ENCODE measurements at regions not wholly inside any gene's neighbourhood (a gene's known extent, or its start where the extent isn't known, plus 50 kb on each side); places are given as distances from the start of the nearest gene placed in this dataset.

DNA sequence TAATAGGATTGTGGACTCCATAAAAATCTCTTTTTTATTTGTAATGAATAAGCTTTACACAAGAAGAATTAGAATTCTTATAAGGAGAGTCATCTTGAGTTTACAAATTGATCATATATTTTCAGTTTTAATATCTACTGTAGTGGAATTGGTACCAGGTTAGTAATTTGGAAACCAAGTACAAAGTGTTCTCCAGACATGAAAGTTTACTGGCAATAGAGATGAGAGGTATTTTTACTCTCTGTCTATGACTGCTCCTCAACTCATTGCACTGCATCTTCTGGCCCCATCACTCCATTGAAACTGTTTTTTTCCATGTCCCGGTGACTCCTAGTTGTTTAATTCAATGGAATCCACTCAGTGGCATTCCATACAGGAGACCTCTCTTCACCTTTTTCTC is 164.5 kb upstream of the SMIM30 start:
- Histone ChIP-seq H3K4me2 (ENCODE audit: control insufficient read depth, insufficient read depth) (no peak overlapping the region), H3K4me3 (no peak overlapping the region), H3K4me1 (ENCODE audit: control insufficient read depth, insufficient read depth, low read length) (no peaks in the 10 kb centered on the region), H3K9ac (ENCODE audit: control insufficient read depth, insufficient read depth, low read length) (no peak overlapping the region), H4K20me1 (ENCODE audit: control insufficient read depth, insufficient read depth) (no peaks in the 10 kb centered on the region), H3K79me2 (ENCODE audit: control insufficient read depth, insufficient read depth, low read length) (no peaks in the 10 kb centered on the region), H3K36me3 (ENCODE audit: control insufficient read depth in 2 of 2, insufficient read depth in 2 of 2, low read length in 1 of 2) (no peaks in the 10 kb centered on the region), H3K27ac (ENCODE audit: control insufficient read depth, insufficient read depth) (no peak overlapping the region), H2AFZ (ENCODE audit: control insufficient read depth, low read depth, low read length) (no peak overlapping the region), H3K9me3 (replicated peaks; ENCODE audit: control insufficient read depth, insufficient read depth, low read length) (no peaks in the 10 kb centered on the region), H3K27me3 (replicated peaks in 1 of 2; ENCODE audit: control insufficient read depth in 2 of 2, insufficient read depth in 2 of 2, low read length in 1 of 2) (no peaks in the 10 kb centered on the region)
- TF ChIP-seq JUNB (IDR thresholded peaks at IDR 0.05), result peak; percentile 28; the same call in 1 of the 2 replicates
- no peak for TF ChIP-seq ZNF207 (IDR thresholded peaks at IDR 0.05; ENCODE audit: borderline replicate concordance)
- DNase-seq (ENCODE audit: low read depth, low spot score) (no peak), ATAC-seq (no peak), FAIRE-seq (no peak)
- in situ Hi-C loops (cut with MboI) (no loop called here), intact Hi-C loops (cut with micrococcal nuclease; ENCODE audit: unreplicated experiment) (loop anchor here (10.0 kb wide), 2 partner anchors 268 to 728 kb away; no protein-coding TSS in a partner anchor)
- ChIA-PET RAD21 (ENCODE audit: unreplicated experiment) (interaction anchor here (0.6 kb wide), 1 partner anchor 197 kb away, joined by 6 read pairs; no protein-coding TSS in a partner anchor), SMC1A (ENCODE audit: uncharacterized antibody, unreplicated experiment) (no interaction called here), POLR2A (no interaction called here), CTCF (no interaction called here)
- WGBS (ENCODE audit: insufficient coverage, insufficient replicate concordance, low lambda C conversion rate, missing lambda C conversion rate), result 8% methylated on average over 1 of the region's 1 CpG
- no TSS peak for BruUV-seq (replicated peaks)

DNA sequence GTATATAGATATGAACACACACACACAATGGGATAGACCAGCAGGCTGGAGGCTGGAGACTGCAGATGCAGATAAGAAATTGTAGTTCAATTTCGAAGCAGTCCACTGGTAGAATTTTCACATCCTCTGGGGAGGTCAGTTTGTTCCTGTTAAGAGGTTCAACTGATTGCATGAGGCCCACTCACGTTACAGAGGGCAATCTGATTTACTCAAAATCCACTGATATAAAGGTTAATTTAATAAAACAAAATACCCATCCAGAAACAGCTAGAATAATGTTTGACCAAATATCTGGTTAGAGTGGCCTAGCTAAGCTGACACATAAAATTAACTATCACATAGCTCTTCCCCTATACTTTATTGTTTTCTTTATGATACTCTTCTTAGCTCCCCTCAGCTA is 162.9 kb upstream of the SMIM30 start:
- Histone ChIP-seq H3K27me3 (replicated peaks in 1 of 2; ENCODE audit: control insufficient read depth in 2 of 2, insufficient read depth in 2 of 2, low read length in 1 of 2) (no peaks in the 10 kb centered on the region), H3K4me3 (no peak overlapping the region), H3K9ac (ENCODE audit: control insufficient read depth, insufficient read depth, low read length) (no peak overlapping the region), H4K20me1 (ENCODE audit: control insufficient read depth, insufficient read depth) (no peaks in the 10 kb centered on the region), H3K36me3 (ENCODE audit: control insufficient read depth in 2 of 2, insufficient read depth in 2 of 2, low read length in 1 of 2) (no peaks in the 10 kb centered on the region), H3K79me2 (ENCODE audit: control insufficient read depth, insufficient read depth, low read length) (no peaks in the 10 kb centered on the region), H3K27ac (ENCODE audit: control insufficient read depth, insufficient read depth) (no peak overlapping the region), H3K4me1 (ENCODE audit: control insufficient read depth, insufficient read depth, low read length) (no peaks in the 10 kb centered on the region), H3K9me3 (replicated peaks; ENCODE audit: control insufficient read depth, insufficient read depth, low read length) (no peaks in the 10 kb centered on the region), H2AFZ (ENCODE audit: control insufficient read depth, low read depth, low read length) (no peak overlapping the region), H3K4me2 (ENCODE audit: control insufficient read depth, insufficient read depth) (no peak overlapping the region)
- ChIA-PET SMC1A (ENCODE audit: uncharacterized antibody, unreplicated experiment) (interaction anchor here (0.6 kb wide), 1 partner anchor 107 kb away, joined by 3 read pairs; no protein-coding TSS in a partner anchor), RAD21 (ENCODE audit: unreplicated experiment) (no interaction called here), POLR2A (no interaction called here), CTCF (no interaction called here)
- ATAC-seq (no peak), DNase-seq (ENCODE audit: low read depth, low spot score) (no peak), FAIRE-seq (no peak)
- in situ Hi-C loops (cut with MboI) (no loop called here), intact Hi-C loops (cut with micrococcal nuclease; ENCODE audit: unreplicated experiment) (loop anchor here (10.0 kb wide), 2 partner anchors 266 to 726 kb away; no protein-coding TSS in a partner anchor)
- WGBS (ENCODE audit: insufficient coverage, insufficient replicate concordance, low lambda C conversion rate, missing lambda C conversion rate), result 0% methylated on average over 2 of the region's 2 CpGs
- BruUV-seq (replicated peaks), result no TSS peak
- TF ChIP-seq HCFC1 (IDR thresholded peaks at IDR 0.05; ENCODE audit: low read length) (no peak), NFYA (IDR thresholded peaks at IDR 0.05; ENCODE audit: borderline replicate concordance, low read depth, low read length) (no peak), STAT3 (IDR thresholded peaks at IDR 0.05; ENCODE audit: low read depth, low read length) (no peak), EED (IDR thresholded peaks at IDR 0.05; ENCODE audit: low read depth) (no peak), KAT2A (conservative IDR thresholded peaks at IDR 0.05; ENCODE audit: control insufficient read depth, low read depth, low read length) (no peak), SUZ12 (IDR thresholded peaks at IDR 0.05; ENCODE audit: unreplicated experiment) (no peak), POU2F2 (IDR thresholded peaks at IDR 0.05; ENCODE audit: borderline replicate concordance, low read depth, low read length) (no peak)
- TF ChIP-seq, protein P1, sequence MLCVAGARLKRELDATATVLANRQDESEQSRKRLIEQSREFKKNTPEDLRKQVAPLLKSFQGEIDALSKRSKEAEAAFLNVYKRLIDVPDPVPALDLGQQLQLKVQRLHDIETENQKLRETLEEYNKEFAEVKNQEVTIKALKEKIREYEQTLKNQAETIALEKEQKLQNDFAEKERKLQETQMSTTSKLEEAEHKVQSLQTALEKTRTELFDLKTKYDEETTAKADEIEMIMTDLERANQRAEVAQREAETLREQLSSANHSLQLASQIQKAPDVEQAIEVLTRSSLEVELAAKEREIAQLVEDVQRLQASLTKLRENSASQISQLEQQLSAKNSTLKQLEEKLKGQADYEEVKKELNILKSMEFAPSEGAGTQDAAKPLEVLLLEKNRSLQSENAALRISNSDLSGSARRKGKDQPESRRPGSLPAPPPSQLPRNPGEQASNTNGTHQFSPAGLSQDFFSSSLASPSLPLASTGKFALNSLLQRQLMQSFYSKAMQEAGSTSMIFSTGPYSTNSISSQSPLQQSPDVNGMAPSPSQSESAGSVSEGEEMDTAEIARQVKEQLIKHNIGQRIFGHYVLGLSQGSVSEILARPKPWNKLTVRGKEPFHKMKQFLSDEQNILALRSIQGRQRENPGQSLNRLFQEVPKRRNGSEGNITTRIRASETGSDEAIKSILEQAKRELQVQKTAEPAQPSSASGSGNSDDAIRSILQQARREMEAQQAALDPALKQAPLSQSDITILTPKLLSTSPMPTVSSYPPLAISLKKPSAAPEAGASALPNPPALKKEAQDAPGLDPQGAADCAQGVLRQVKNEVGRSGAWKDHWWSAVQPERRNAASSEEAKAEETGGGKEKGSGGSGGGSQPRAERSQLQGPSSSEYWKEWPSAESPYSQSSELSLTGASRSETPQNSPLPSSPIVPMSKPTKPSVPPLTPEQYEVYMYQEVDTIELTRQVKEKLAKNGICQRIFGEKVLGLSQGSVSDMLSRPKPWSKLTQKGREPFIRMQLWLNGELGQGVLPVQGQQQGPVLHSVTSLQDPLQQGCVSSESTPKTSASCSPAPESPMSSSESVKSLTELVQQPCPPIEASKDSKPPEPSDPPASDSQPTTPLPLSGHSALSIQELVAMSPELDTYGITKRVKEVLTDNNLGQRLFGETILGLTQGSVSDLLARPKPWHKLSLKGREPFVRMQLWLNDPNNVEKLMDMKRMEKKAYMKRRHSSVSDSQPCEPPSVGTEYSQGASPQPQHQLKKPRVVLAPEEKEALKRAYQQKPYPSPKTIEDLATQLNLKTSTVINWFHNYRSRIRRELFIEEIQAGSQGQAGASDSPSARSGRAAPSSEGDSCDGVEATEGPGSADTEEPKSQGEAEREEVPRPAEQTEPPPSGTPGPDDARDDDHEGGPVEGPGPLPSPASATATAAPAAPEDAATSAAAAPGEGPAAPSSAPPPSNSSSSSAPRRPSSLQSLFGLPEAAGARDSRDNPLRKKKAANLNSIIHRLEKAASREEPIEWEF (IDR thresholded peaks at IDR 0.05; ENCODE audit: insufficient replicate concordance, low read depth, low read length), result no peak
- TF ChIP-seq, protein P2, sequence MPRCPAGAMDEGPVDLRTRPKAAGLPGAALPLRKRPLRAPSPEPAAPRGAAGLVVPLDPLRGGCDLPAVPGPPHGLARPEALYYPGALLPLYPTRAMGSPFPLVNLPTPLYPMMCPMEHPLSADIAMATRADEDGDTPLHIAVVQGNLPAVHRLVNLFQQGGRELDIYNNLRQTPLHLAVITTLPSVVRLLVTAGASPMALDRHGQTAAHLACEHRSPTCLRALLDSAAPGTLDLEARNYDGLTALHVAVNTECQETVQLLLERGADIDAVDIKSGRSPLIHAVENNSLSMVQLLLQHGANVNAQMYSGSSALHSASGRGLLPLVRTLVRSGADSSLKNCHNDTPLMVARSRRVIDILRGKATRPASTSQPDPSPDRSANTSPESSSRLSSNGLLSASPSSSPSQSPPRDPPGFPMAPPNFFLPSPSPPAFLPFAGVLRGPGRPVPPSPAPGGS (IDR thresholded peaks at IDR 0.05; ENCODE audit: borderline replicate concordance, insufficient read depth, low read depth, low read length, poor library complexity, severe bottlenecking), result no peak
